ENCODE measurements at regions not wholly inside any gene's neighbourhood (a gene's known extent, or its start where the extent isn't known, plus 50 kb on each side); places are given as distances from the start of the nearest gene placed in this dataset.

DNA sequence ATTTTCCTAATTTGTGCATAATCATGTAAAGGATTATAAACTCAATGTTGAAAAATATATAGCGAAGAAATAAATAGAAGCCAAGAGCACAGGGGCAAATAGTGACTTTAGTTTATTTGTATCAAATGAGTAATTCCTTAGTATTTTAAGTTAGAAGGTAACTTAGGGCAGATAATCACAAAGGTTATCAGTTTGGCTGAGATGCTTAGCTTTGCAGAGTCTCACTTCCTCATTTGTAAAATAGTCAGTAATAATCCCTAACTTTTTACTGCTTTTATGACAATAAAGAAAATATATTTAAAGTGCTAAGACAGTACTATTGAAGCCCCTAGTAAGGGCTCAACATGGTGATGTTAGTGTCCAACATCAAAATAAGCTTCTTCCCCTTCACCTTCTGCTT lies 297.4 kb upstream of the TUSC1 start:
- BruUV-seq (replicated peaks): no TSS peak
- Histone ChIP-seq H3K27ac (ENCODE audit: low read depth, low read length, poor library complexity, severe bottlenecking) (no peak overlapping the region), H3K36me3 (ENCODE audit: insufficient read depth, low read length, poor library complexity, severe bottlenecking) (no peaks in the 10 kb centered on the region), H3K27me3 (replicated peaks; ENCODE audit: insufficient read depth, low read depth, low read length, poor library complexity) (no peaks in the 10 kb centered on the region), H3K9me3 (ENCODE audit: low read depth, low read length, poor library complexity, severe bottlenecking) (no peaks in the 10 kb centered on the region), H3K4me1 (ENCODE audit: insufficient read depth, low read length, poor library complexity, severe bottlenecking) (no peaks in the 10 kb centered on the region), H3K4me3 (ENCODE audit: low read depth, low read length, poor library complexity, severe bottlenecking) (no peak overlapping the region)
- DNase-seq (ENCODE audit: low spot score): no peak
- POLR2A ChIA-PET (ENCODE audit: low non-redundant PET): no interaction called here
- CTCF ChIA-PET: no interaction called here
- TF ChIP-seq CTCF (conservative IDR thresholded peaks at IDR 0.05; ENCODE audit: low read depth, low read length) (no peak), EZH2 (IDR thresholded peaks at IDR 0.05; ENCODE audit: borderline replicate concordance, low read depth, low read length, poor library complexity, severe bottlenecking) (no peak)
- intact Hi-C loops (cut with micrococcal nuclease; ENCODE audit: unreplicated experiment): no loop called here

- no peak overlapping the region for H3K4me3 ChIP-seq (ENCODE audit: low read depth, low read length, poor library complexity, severe bottlenecking)
- no peaks in the 10 kb centered on the region for H3K27me3 ChIP-seq (replicated peaks; ENCODE audit: insufficient read depth, low read depth, low read length, poor library complexity)
- TF ChIP-seq EZH2 (IDR thresholded peaks at IDR 0.05; ENCODE audit: borderline replicate concordance, low read depth, low read length, poor library complexity, severe bottlenecking) (no peak), CTCF (conservative IDR thresholded peaks at IDR 0.05; ENCODE audit: low read depth, low read length) (peak; percentile 40)
- ChIA-PET CTCF (no interaction called here), POLR2A (ENCODE audit: low non-redundant PET) (no interaction called here)
- no peaks in the 10 kb centered on the region for H3K9me3 ChIP-seq (ENCODE audit: low read depth, low read length, poor library complexity, severe bottlenecking)
- no peaks in the 10 kb centered on the region for H3K4me1 ChIP-seq (ENCODE audit: insufficient read depth, low read length, poor library complexity, severe bottlenecking)
- H3K27ac ChIP-seq (ENCODE audit: low read depth, low read length, poor library complexity, severe bottlenecking): no peak overlapping the region
- DNase-seq (ENCODE audit: low spot score): peak; percentile 53
- intact Hi-C loops (cut with micrococcal nuclease; ENCODE audit: unreplicated experiment): loop anchor here (2.0 to 10.0 kb wide), 4 partner anchors 363 to 1011 kb away; no protein-coding TSS in a partner anchor
- no TSS peak for BruUV-seq (replicated peaks)
- no peaks in the 10 kb centered on the region for H3K36me3 ChIP-seq (ENCODE audit: insufficient read depth, low read length, poor library complexity, severe bottlenecking)
Observed at GRCh38 chr9:25964239-25964638, 286.0 kb upstream of the TUSC1 start.

GRCh38 chr9:25960178-25960577 lies 281.9 kb upstream of the TUSC1 start:
- Histone ChIP-seq H3K27ac (ENCODE audit: low read depth, low read length, poor library complexity, severe bottlenecking) (no peak overlapping the region), H3K36me3 (ENCODE audit: insufficient read depth, low read length, poor library complexity, severe bottlenecking) (no peaks in the 10 kb centered on the region), H3K9me3 (ENCODE audit: low read depth, low read length, poor library complexity, severe bottlenecking) (no peaks in the 10 kb centered on the region), H3K27me3 (replicated peaks; ENCODE audit: insufficient read depth, low read depth, low read length, poor library complexity) (no peaks in the 10 kb centered on the region), H3K4me1 (ENCODE audit: insufficient read depth, low read length, poor library complexity, severe bottlenecking) (no peaks in the 10 kb centered on the region), H3K4me3 (ENCODE audit: low read depth, low read length, poor library complexity, severe bottlenecking) (no peak overlapping the region)
- DNase-seq (ENCODE audit: low spot score): no peak
- ChIA-PET POLR2A (ENCODE audit: low non-redundant PET) (no interaction called here), CTCF (no interaction called here)
- intact Hi-C loops (cut with micrococcal nuclease; ENCODE audit: unreplicated experiment): loop anchor here (5.0 to 10.0 kb wide), 3 partner anchors 652 to 1015 kb away; no protein-coding TSS in a partner anchor
- no TSS peak for BruUV-seq (replicated peaks)
- TF ChIP-seq CTCF (conservative IDR thresholded peaks at IDR 0.05; ENCODE audit: low read depth, low read length) (no peak), EZH2 (IDR thresholded peaks at IDR 0.05; ENCODE audit: borderline replicate concordance, low read depth, low read length, poor library complexity, severe bottlenecking) (no peak)

All from A673 (cell line).